Tibial nerve (tissue), 4 donors: ENCODE measurements at regions not wholly inside any gene's neighbourhood (a gene's known extent, or its start where the extent isn't known, plus 50 kb on each side); places are given as distances from the start of the nearest gene placed in this dataset.

Source experiments
- DNase-seq, 2 donors: peaks; one replicate each; pipeline ENCODE4 v3.0.0-alpha.2; 2019; ENCODE audit warnings: low spot score in 2 of 2
- H3K27ac ChIP-seq, 4 donors: fragments of 200-600 bp; sonication (generic) in 3 of 4; one replicate each; pipeline ENCODE4 v1.5.1; 2017 to 2019; ENCODE audit warnings: mild to moderate bottlenecking in 1 of 4
- H3K27me3 ChIP-seq, 2 donors: fragments of 200-600 bp; sonication (generic) in 1 of 2; one replicate each; pipeline versions ENCODE4 v1.5.1 to v1.6.0; 2017 to 2019
- H3K36me3 ChIP-seq, 3 donors: fragments of 200-600 bp; sonication (generic); one replicate each; pipeline ENCODE4 v1.5.1; 2018 to 2019
- H3K4me1 ChIP-seq, 4 donors: fragments of 200-600 bp; sonication (generic) in 3 of 4; one replicate each; pipeline ENCODE4 v1.5.1; 2017 to 2019
- H3K4me3 ChIP-seq, 4 donors: fragments of 200-600 bp; sonication (generic) in 3 of 4; one replicate each; pipeline ENCODE4 v1.5.1; 2017 to 2019; ENCODE audit warnings: mild to moderate bottlenecking in 1 of 4, moderate library complexity in 1 of 4
- H3K9me3 ChIP-seq, 4 donors: fragments of 200-600 bp; sonication (generic) in 3 of 4; one replicate each; pipeline ENCODE4 v1.5.1; 2017 to 2019
- CTCF ChIP-seq, 5 experiments: fragments of 200-600 bp in 3 of 5; fragments of 450-650 bp in 2 of 5; sonication (generic) in 3 of 5; IDR thresholded peaks; one replicate each; pipeline ENCODE4 v1.5.1; 2016 to 2019; ENCODE audit warnings: antibody characterized with exemption in 5 of 5, mild to moderate bottlenecking in 3 of 5, moderate library complexity in 2 of 5
- EP300 ChIP-seq, 2 donors: sonication (generic); formaldehyde crosslinking; IDR thresholded peaks; one replicate each; pipeline ENCODE4 v1.6.1; 2017; ENCODE audit warnings: antibody characterized with exemption in 2 of 2, mild to moderate bottlenecking in 1 of 2
- POLR2A ChIP-seq, 2 donors: fragments of 450-650 bp; IDR thresholded peaks; one replicate each; pipeline ENCODE4 v1.6.1; 2017; ENCODE audit warnings: antibody characterized with exemption in 2 of 2, mild to moderate bottlenecking in 2 of 2, moderate library complexity in 2 of 2
- WGBS, 2 donors: methylation state at CpG; one replicate each; pipeline ENCODE4 v1.1.5; 2018; 5-methylcytosine and 5-hydroxymethylcytosine counted together

GRCh38 chr4:19248023-19248422 is 1003.7 kb upstream of the SLIT2 start:
- H3K36me3 ChIP-seq: no peaks in the 10 kb centered on the region
- DNase-seq: no peak
- peaks cover 0 to 2% of the 10 kb centered on the region in 2 donors for H3K27me3 ChIP-seq
- no peak overlapping the region for H3K27ac ChIP-seq
- WGBS, 2 donors: 82 to 90% methylated on average over 4 of the region's 4 CpGs
- no peak for TF ChIP-seq CTCF (IDR thresholded peaks at IDR 0.05)
- TF ChIP-seq EP300 (IDR thresholded peaks at IDR 0.05): no peak
- TF ChIP-seq POLR2A (IDR thresholded peaks at IDR 0.05): no peak
- H3K9me3 ChIP-seq: no peaks in the 10 kb centered on the region
- no peak overlapping the region for H3K4me3 ChIP-seq
- no peaks in the 10 kb centered on the region for H3K4me1 ChIP-seq

GRCh38 chr4:19241895-19242294 is 1009.8 kb upstream of the SLIT2 start:
- Histone ChIP-seq H3K4me1 (no peaks in the 10 kb centered on the region), H3K27me3 (no peaks in the 10 kb centered on the region), H3K4me3 (no peak overlapping the region), H3K36me3 (no peaks in the 10 kb centered on the region), H3K27ac (no peak overlapping the region), H3K9me3 (no peaks in the 10 kb centered on the region)
- DNase-seq: no peak
- TF ChIP-seq POLR2A (IDR thresholded peaks at IDR 0.05) (no peak), EP300 (IDR thresholded peaks at IDR 0.05) (no peak), CTCF (IDR thresholded peaks at IDR 0.05) (no peak)
- 79 to 82% methylated on average over 4 of the region's 4 CpGs for WGBS, 2 donors

GRCh38 chr4:19239565-19239964 is 1012.1 kb upstream of the SLIT2 start:
- Histone ChIP-seq H3K27me3 (no peaks in the 10 kb centered on the region), H3K4me3 (no peak overlapping the region), H3K9me3 (no peaks in the 10 kb centered on the region), H3K27ac (no peak overlapping the region), H3K4me1 (no peaks in the 10 kb centered on the region), H3K36me3 (no peaks in the 10 kb centered on the region)
- DNase-seq: no peak
- WGBS, 2 donors: 79 to 94% methylated on average over 2 of the region's 2 CpGs
- TF ChIP-seq POLR2A (IDR thresholded peaks at IDR 0.05) (no peak), CTCF (IDR thresholded peaks at IDR 0.05) (no peak), EP300 (IDR thresholded peaks at IDR 0.05) (no peak)

DNA sequence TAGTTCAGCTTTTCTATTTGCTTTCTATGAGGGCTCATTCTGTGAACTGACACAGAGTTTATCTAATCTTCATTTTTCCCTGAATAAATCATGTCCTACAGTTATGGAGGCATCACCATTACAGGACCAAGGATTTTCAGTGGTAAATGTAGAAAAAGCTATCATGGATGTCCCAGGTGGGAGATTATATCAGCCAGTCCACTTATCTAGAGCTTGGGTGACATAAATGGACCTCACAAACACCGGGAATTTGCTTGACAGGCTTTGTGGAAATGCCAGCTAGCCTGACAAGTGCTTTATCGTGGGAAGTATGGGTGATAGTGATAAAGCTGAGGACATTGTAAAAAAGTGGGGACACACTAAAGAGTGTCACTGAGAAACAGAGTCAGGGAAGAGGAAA is 1015.2 kb upstream of the SLIT2 start:
- H3K27me3 ChIP-seq: no peaks in the 10 kb centered on the region
- no peaks in the 10 kb centered on the region for H3K4me1 ChIP-seq
- no peak overlapping the region for H3K27ac ChIP-seq
- no peak for TF ChIP-seq EP300 (IDR thresholded peaks at IDR 0.05)
- no peak for TF ChIP-seq POLR2A (IDR thresholded peaks at IDR 0.05)
- TF ChIP-seq CTCF (IDR thresholded peaks at IDR 0.05): no peak
- 74 to 84% methylated on average over 2 of the region's 2 CpGs for WGBS, 2 donors
- no peak overlapping the region for H3K4me3 ChIP-seq
- H3K36me3 ChIP-seq: no peaks in the 10 kb centered on the region
- no peaks in the 10 kb centered on the region for H3K9me3 ChIP-seq
- DNase-seq: no peak

DNA sequence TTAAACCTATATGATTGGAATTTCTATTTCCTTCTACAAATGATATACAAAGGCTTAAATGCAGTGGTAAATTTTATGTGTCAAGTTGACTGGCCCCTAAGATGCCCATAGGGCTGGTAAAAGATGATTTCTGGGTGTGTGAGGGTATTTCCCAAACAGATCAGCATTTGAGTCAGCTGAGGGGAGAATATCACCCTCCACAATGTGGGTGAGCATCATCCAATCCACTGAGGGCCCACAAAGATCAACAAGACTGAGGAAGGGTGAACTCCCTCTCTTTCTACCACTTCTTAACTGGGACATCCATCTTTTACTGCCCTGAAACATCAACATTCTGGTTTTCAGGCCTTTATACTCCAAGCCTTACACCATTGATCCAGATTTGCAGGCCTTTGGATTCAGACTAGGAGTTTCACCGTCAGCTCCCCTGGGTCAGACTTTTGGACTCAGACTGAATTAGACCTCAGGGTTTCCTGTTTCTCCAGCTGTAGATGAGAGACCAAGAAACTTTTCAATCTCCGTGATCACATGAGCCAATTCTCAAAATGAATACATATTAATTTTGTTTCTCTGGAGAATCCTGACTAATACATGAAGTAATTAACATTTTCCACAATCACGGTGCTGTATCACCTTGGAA is 1020.7 kb upstream of the SLIT2 start:
- no peak for DNase-seq
- H3K4me1 ChIP-seq: no peaks in the 10 kb centered on the region
- no peaks in the 10 kb centered on the region for H3K36me3 ChIP-seq
- no peaks in the 10 kb centered on the region for H3K9me3 ChIP-seq
- no peak overlapping the region for H3K27ac ChIP-seq
- no peak overlapping the region for H3K4me3 ChIP-seq
- WGBS, 2 donors: 45 to 67% methylated on average over 3 of the region's 3 CpGs
- H3K27me3 ChIP-seq: no peaks in the 10 kb centered on the region
- TF ChIP-seq POLR2A (IDR thresholded peaks at IDR 0.05): no peak
- TF ChIP-seq EP300 (IDR thresholded peaks at IDR 0.05): no peak

- Histone ChIP-seq H3K27ac (no peak overlapping the region), H3K9me3 (no peaks in the 10 kb centered on the region)
- 22 to 23% methylated on average over 4 of the region's 4 CpGs for WGBS, 2 donors
Observed at GRCh38 chr4:19227701-19228100, 1024.0 kb upstream of the SLIT2 start.

More at GRCh38 chr4:19227701-19228100, 1024.0 kb upstream of the SLIT2 start:
- no peak overlapping the region for H3K4me3 ChIP-seq
- H3K4me1 ChIP-seq: no peaks in the 10 kb centered on the region
- TF ChIP-seq POLR2A (IDR thresholded peaks at IDR 0.05): no peak
- no peak for TF ChIP-seq EP300 (IDR thresholded peaks at IDR 0.05)
- TF ChIP-seq CTCF (IDR thresholded peaks at IDR 0.05): no peak
- no peaks in the 10 kb centered on the region for H3K36me3 ChIP-seq
- no peaks in the 10 kb centered on the region for H3K27me3 ChIP-seq
- no peak for DNase-seq
